B cell (primary cell): ENCODE measurements at regions not wholly inside any gene's neighbourhood (a gene's known extent, or its start where the extent isn't known, plus 50 kb on each side); places are given as distances from the start of the nearest gene placed in this dataset.

ENCODE experiments used
- CTCF ChIP-seq: fragments of 200-600 bp; IDR thresholded peaks from one replicate; pipeline ENCODE4 v1.8.0; 2022; ENCODE audit warnings: antibody characterized with exemption, mild to moderate bottlenecking
- EZH2 ChIP-seq: IDR thresholded peaks from 2 replicates; pipeline ENCODE4 v1.6.1; 2012; ENCODE audit warnings: borderline replicate concordance, low read depth, mild to moderate bottlenecking, moderate library complexity, low read length; ENCODE audit not compliant: insufficient read depth, poor library complexity, severe bottlenecking

GRCh38 chr9:81371824-81372223 lies 317.5 kb downstream of the TLE1 start:
- TF ChIP-seq CTCF: no peak
- no peak for TF ChIP-seq EZH2
